Epithelial cell of esophagus (primary cell): ENCODE measurements at regions not wholly inside any gene's neighbourhood (a gene's known extent, or its start where the extent isn't known, plus 50 kb on each side); places are given as distances from the start of the nearest gene placed in this dataset.

ENCODE experiments used
- DNase-seq: peaks from one replicate; pipeline ENCODE4 v3.0.0; 2010; ENCODE audit warnings: low read depth
- H3K4me3 ChIP-seq: 2 replicates; pipeline ENCODE4 v1.5.1; 2011; ENCODE audit warnings: mild to moderate bottlenecking, low read length, control low read depth
- CTCF ChIP-seq: IDR thresholded peaks from 2 replicates; pipeline ENCODE4 v1.5.1; 2011; ENCODE audit warnings: low read depth, mild to moderate bottlenecking, low read length, control low read depth, inconsistent platforms; ENCODE audit not compliant: insufficient read depth; ENCODE audit errors: missing control alignments

- DNase-seq: peak; percentile 48
- peak overlapping the region; percentile 48 for H3K4me3 ChIP-seq
- no peak for TF ChIP-seq CTCF
Observed at GRCh38 chr10:30784897-30785605, 155.5 kb upstream of the LYZL2 start.

GRCh38 chr10:30784524-30784896 is 155.0 kb upstream of the LYZL2 start:
- H3K4me3 ChIP-seq: peak overlapping the region; percentile 48
- TF ChIP-seq CTCF: no peak
- no peak for DNase-seq

GRCh38 chr10:30783939-30784501 is 154.5 kb upstream of the LYZL2 start:
- peak overlapping the region; percentile 14 for H3K4me3 ChIP-seq
- DNase-seq: peak; percentile 59
- TF ChIP-seq CTCF: peak; percentile 90

GRCh38 chr10:30782537-30783461 is 153.2 kb upstream of the LYZL2 start:
- H3K4me3 ChIP-seq: no peak overlapping the region
- no peak for DNase-seq
- no peak for TF ChIP-seq CTCF

GRCh38 chr10:30782157-30782536 is 152.6 kb upstream of the LYZL2 start:
- DNase-seq: no peak
- no peak overlapping the region for H3K4me3 ChIP-seq
- no peak for TF ChIP-seq CTCF

- no peak for DNase-seq
- no peak for TF ChIP-seq CTCF
- no peak overlapping the region for H3K4me3 ChIP-seq
Observed at GRCh38 chr10:30781670-30782121, 152.1 kb upstream of the LYZL2 start.
